ENCODE measurements at regions not wholly inside any gene's neighbourhood (a gene's known extent, or its start where the extent isn't known, plus 50 kb on each side); places are given as distances from the start of the nearest gene placed in this dataset.

GRCh38 chrX:121236040-121236439, 188.6 kb downstream of the GLUD2 start:
- no peaks in the 10 kb centered on the region for H3K4me1 ChIP-seq (ENCODE audit: control insufficient read depth, extremely low read depth, insufficient read depth, low read length)
- H3K9ac ChIP-seq (ENCODE audit: control insufficient read depth, extremely low read depth, insufficient read depth, low read length), result no peak overlapping the region
- H4K20me1 ChIP-seq (ENCODE audit: control insufficient read depth, extremely low read depth, insufficient read depth, low read length), result no peaks in the 10 kb centered on the region
- no peak for FAIRE-seq
- H3K9me3 ChIP-seq (ENCODE audit: control insufficient read depth, low read depth, low read length), result no peaks in the 10 kb centered on the region
- no peak for TF ChIP-seq EZH2 (IDR thresholded peaks at IDR 0.05; ENCODE audit: low read length)
- no peak for TF ChIP-seq CTCF (optimal IDR thresholded peaks at IDR 0.05 in 1 of 3, IDR thresholded peaks at IDR 0.05 in 1 of 3, conservative IDR thresholded peaks at IDR 0.05 in 1 of 3; ENCODE audit: extremely low read depth in 1 of 3, insufficient read depth in 2 of 3, low read length in 3 of 3)
- DNase-seq (ENCODE audit: low read depth, low spot score), result no peak
- H3K79me2 ChIP-seq (ENCODE audit: control insufficient read depth, insufficient read depth, low read length), result no peaks in the 10 kb centered on the region
- H3K4me3 ChIP-seq (ENCODE audit: control insufficient read depth in 2 of 3, extremely low read depth in 1 of 3, insufficient read depth in 2 of 3, low read depth in 1 of 3, low read length in 3 of 3), result no peak overlapping the region
- no peak overlapping the region for H2AFZ ChIP-seq (ENCODE audit: control insufficient read depth, low read length)
- H3K9me1 ChIP-seq (ENCODE audit: control insufficient read depth, extremely low read depth, insufficient read depth, low read length), result no peaks in the 10 kb centered on the region
- H3K27me3 ChIP-seq (ENCODE audit: control insufficient read depth, extremely low read depth, insufficient read depth, low read length), result no peaks in the 10 kb centered on the region
- H3K27ac ChIP-seq (ENCODE audit: control insufficient read depth, insufficient read depth, low read length), result no peak overlapping the region
- no peak overlapping the region for H3K4me2 ChIP-seq (ENCODE audit: control insufficient read depth, extremely low read depth, insufficient read depth, low read depth, low read length)
- H3K36me3 ChIP-seq (ENCODE audit: control insufficient read depth in 2 of 2, extremely low read depth in 1 of 2, insufficient read depth in 2 of 2, low read length in 2 of 2), result no peaks in the 10 kb centered on the region
- dilution Hi-C loops (cut with MboI; ENCODE audit: extremely low pct_ligation_motif_present, low sequenced_read_pairs), result no loop called here

GRCh38 chrX:121238093-121238492, 190.7 kb downstream of the GLUD2 start:
- Histone ChIP-seq H2AFZ (ENCODE audit: control insufficient read depth, low read length) (no peak overlapping the region), H3K27me3 (ENCODE audit: control insufficient read depth, extremely low read depth, insufficient read depth, low read length) (no peaks in the 10 kb centered on the region), H3K4me1 (ENCODE audit: control insufficient read depth, extremely low read depth, insufficient read depth, low read length) (no peaks in the 10 kb centered on the region), H3K27ac (ENCODE audit: control insufficient read depth, insufficient read depth, low read length) (no peak overlapping the region), H3K4me3 (ENCODE audit: control insufficient read depth in 2 of 3, extremely low read depth in 1 of 3, insufficient read depth in 2 of 3, low read depth in 1 of 3, low read length in 3 of 3) (no peak overlapping the region), H3K9me3 (ENCODE audit: control insufficient read depth, low read depth, low read length) (no peaks in the 10 kb centered on the region), H3K79me2 (ENCODE audit: control insufficient read depth, insufficient read depth, low read length) (no peaks in the 10 kb centered on the region), H3K9ac (ENCODE audit: control insufficient read depth, extremely low read depth, insufficient read depth, low read length) (no peak overlapping the region), H4K20me1 (ENCODE audit: control insufficient read depth, extremely low read depth, insufficient read depth, low read length) (no peaks in the 10 kb centered on the region), H3K9me1 (ENCODE audit: control insufficient read depth, extremely low read depth, insufficient read depth, low read length) (no peaks in the 10 kb centered on the region), H3K36me3 (ENCODE audit: control insufficient read depth in 2 of 2, extremely low read depth in 1 of 2, insufficient read depth in 2 of 2, low read length in 2 of 2) (no peaks in the 10 kb centered on the region), H3K4me2 (ENCODE audit: control insufficient read depth, extremely low read depth, insufficient read depth, low read depth, low read length) (no peak overlapping the region)
- no peak for TF ChIP-seq CTCF (optimal IDR thresholded peaks at IDR 0.05 in 1 of 3, IDR thresholded peaks at IDR 0.05 in 1 of 3, conservative IDR thresholded peaks at IDR 0.05 in 1 of 3; ENCODE audit: extremely low read depth in 1 of 3, insufficient read depth in 2 of 3, low read length in 3 of 3)
- TF ChIP-seq EZH2 (IDR thresholded peaks at IDR 0.05; ENCODE audit: low read length), result no peak
- no peak for DNase-seq (ENCODE audit: low read depth, low spot score)
- no peak for FAIRE-seq
- dilution Hi-C loops (cut with MboI; ENCODE audit: extremely low pct_ligation_motif_present, low sequenced_read_pairs), result no loop called here

Data from keratinocyte (primary cell).